Esophagus squamous epithelium (tissue), 4 donors: ENCODE measurements at regions not wholly inside any gene's neighbourhood (a gene's known extent, or its start where the extent isn't known, plus 50 kb on each side); places are given as distances from the start of the nearest gene placed in this dataset.

Experiments used
- CTCF ChIP-seq, 6 experiments: fragments of 450-650 bp in 4 of 6; fragments of 200-600 bp in 2 of 6; sonication (generic) in 2 of 6; IDR thresholded peaks; one replicate each; pipeline ENCODE4 v1.5.1; 2016 to 2019; ENCODE audit warnings: antibody characterized with exemption in 6 of 6, mild to moderate bottlenecking in 4 of 6, moderate library complexity in 4 of 6
- POLR2A ChIP-seq, 4 donors: fragments of 450-650 bp; IDR thresholded peaks; one replicate each; pipeline ENCODE4 v1.6.1; 2017; ENCODE audit warnings: antibody characterized with exemption in 4 of 4, mild to moderate bottlenecking in 4 of 4, moderate library complexity in 3 of 4

GRCh38 chr2:225282858-225283710 is 116.4 kb upstream of the NYAP2 start:
- TF ChIP-seq CTCF (IDR thresholded peaks at IDR 0.05) (peak in 5 of 6 experiments; percentile 20 to 62 (median 50)), POLR2A (IDR thresholded peaks at IDR 0.05) (no peak)
